ENCODE measurements at regions not wholly inside any gene's neighbourhood (a gene's known extent, or its start where the extent isn't known, plus 50 kb on each side); places are given as distances from the start of the nearest gene placed in this dataset.
"Not testable (repeated sequence)": the region's sequence is repeated elsewhere in the genome, so short reads cannot be mapped to it uniquely, and the experiment has no call there.

DNA sequence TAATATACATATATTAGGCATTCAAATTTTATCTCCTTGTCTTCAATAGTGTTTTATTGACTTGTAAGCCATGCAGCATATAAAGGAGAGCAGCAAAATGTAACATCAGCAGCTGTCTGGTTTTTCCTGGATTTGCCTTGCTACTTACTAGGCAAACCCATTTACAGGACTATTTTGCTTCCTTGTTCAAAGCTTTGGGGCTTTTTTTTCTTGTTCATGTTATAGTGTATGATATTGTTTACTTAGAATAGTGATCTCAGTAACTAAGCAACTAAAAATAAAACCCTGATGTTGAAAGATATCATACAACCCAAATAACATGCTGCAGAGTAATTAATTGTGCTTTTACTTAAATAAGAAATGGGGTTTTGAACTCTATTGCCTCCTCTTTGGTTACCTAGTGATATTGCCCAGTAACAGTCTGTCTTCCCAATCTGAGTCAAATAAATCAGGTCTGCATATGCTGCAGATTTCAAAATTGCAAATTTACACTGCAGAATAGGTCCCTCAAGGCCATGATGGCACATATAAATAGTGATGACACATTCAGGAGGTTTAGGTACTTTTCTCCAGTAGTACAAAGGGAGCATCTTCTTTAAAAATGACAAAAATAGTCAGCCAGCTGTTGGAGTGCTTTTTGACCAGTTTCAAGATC lies 578.1 kb upstream of the NECTIN3 start:
- no peak for FAIRE-seq

DNA sequence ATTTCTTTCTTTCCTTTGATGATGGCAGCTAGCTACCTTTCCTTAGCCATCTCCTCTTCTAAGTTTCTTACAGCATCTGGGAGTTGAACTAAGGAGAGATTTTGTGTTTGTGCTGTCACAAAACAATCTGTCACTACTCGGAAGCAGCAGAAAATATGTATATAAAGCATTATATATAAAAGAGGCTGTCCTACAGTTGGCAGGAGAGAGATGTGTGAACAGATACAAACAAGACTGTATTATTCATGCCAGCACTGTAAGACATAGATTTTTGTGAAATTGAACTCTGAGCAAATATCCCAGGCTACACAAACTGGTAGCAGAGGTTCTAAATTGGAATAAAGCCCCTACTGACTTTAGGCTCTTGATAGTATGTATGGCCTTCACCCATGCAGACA lies 577.5 kb upstream of the NECTIN3 start:
- FAIRE-seq: no peak

DNA sequence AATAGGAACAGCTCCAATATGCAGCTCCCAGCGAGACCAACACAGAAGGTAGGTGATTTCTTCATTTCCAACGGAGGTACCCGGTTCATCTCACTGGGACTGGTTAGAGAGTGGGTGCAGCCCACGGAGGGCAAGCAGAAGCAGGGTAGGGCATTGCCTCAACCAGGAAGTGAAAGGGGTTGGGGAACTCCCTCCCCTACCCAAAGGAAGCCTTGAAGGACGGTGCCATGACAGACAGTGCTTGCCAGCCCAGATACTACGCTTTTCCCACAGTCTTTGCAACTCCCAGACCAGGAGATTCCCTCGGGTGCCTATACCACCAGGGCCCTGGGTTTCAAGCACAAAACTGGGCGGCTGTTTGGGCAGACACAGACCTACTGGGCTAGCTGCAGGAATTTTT lies 576.9 kb upstream of the NECTIN3 start:
- FAIRE-seq: no peak

- no peak for FAIRE-seq
Observed at GRCh38 chr3:110495201-110495927, 576.3 kb upstream of the NECTIN3 start.

DNA sequence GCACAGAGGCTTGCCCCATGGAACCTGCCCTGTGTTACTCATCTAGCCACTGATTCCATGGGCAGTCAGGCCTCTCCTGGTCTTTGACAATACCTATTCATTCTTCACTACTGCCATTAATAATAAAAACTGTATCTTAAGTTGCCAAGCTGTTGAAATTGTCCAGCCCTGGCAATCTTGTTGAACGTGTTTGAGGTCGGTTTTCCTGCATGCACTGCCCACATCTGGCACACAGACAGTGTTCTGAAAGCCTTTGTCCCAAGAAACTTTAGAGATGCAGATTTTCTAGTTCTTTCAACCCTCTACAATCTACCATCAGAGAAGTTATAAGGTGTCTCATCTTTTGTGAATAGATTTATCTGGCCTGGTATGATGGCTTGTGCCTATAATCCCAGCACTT lies 567.2 kb upstream of the NECTIN3 start:
- no peak for FAIRE-seq

DNA sequence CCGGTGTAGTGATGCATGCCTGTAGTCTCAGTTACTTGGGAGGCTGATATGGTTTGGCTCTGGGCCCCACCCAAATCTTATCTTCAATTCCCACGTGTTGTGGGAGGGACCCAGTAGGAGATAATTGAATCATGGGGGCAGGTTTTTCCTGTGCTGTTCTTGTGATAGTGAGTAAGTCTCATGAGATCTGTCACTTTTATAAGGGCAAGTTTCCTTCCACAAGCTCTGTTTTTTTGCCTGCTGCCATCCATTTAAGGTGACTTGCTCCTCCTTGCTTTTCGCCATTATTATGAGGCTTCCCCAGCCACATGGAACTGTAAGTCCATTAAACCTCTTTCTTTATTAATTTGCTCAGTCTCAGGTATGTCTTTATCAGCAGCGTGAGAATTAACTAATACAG lies 566.7 kb upstream of the NECTIN3 start:
- FAIRE-seq: no peak

DNA sequence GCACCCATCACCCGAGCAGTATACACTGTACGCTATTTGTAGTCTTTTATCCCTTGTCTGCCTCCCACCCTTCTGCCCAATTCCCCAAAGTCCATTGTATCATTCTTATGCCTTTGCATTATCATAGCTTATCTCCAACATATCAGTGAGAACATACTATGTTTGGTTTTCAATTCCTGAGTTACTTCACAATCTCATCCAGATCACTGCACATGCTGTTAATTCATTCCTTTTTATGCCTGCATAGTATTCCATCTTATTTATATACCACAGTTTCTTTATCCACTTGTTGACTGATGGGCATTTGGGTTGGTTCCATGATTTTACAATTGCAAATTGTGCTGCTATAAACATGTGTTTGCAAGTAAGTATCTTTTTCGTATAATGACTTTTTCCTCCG lies 564.7 kb upstream of the NECTIN3 start:
- no peak for FAIRE-seq

DNA sequence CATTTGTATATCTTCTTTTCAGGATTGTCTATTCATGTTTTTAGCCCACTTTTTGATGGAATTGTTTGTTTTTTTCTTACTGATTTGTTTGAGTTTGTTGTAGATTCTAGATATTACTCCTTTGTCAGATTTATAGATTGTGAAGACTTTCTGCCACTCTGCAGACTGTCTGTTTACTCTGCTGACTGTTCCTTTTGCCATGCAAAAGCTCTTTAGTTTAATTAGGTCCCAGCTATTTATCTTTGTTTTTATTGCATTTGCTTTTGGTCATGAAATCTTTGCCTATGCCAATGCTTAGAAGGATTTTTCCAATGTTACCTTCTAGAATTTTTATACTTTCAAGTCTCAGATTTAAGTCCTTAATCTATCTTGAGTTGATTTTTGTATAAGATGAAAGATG lies 564.0 kb upstream of the NECTIN3 start:
- not testable (repeated sequence) for FAIRE-seq

- no peak for FAIRE-seq
Observed at GRCh38 chr3:110512961-110513360, 558.7 kb upstream of the NECTIN3 start.

DNA sequence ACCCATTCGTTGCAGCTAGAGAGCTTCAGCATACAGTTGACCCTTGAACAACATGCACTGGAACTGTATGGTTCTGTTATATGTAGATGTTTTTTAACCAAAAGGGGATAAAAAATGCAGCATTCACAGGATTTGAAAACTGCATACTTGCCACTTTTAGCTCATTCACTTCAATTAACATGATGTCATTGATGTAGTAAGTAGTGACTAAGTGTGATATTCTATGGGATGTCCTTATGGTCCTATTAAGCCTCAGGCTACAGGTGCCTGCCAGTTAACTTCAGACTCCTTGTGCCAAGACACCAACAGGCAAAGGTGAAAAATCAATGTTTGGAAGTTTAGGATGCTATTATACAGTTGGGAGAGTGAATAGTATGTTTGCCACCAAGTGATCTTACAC lies 553.6 kb upstream of the NECTIN3 start:
- FAIRE-seq: no peak

DNA sequence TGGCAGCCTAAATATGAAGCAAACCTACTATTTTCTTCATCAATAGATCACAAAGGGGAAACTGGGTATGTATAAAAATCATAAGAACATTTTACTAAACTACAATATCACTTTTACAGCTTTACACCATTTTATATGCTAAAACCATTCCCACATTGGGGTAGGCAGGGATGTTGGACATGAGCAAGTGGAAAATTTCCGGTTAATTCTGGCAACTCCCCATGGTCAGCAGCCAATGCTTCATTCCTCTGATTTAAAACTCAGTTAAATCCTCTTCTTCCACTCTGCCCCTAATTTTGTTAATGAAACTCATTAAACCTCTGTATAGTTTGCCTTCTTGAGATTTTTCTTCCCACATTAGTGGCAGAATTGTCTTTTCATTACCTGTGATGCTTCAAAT lies 552.5 kb upstream of the NECTIN3 start:
- FAIRE-seq: no peak

GRCh38 chr3:110521019-110521418 lies 550.6 kb upstream of the NECTIN3 start:
- no peak for FAIRE-seq

DNA sequence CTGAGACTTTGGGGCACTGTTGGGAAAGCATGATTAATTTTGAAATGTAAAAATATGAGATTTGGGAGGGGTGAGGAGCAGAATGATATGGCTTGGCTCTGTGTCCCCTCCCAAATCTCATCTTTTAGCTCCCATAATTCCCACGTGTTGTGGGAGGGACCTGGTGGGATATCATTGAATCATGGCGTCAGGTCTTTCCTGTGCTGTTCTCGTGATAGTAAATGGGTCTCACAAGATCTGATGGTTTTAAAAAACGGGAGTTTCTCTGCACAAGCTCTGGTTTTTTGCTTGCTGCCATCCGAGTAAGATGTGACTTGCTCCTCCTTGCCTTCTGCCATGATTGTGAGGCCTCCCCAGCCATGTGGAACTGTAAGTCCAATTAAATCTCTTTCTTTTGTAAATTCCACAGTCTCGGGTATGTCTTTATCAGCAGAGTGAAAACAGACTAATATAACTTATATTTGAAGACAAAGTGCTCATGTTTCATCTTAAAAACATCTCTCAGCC lies 546.0 kb upstream of the NECTIN3 start:
- FAIRE-seq: not testable (repeated sequence)

- no peak for FAIRE-seq
Observed at GRCh38 chr3:110526777-110527727, 544.6 kb upstream of the NECTIN3 start.

- FAIRE-seq: no peak
Observed at GRCh38 chr3:110528305-110529121, 543.1 kb upstream of the NECTIN3 start.

DNA sequence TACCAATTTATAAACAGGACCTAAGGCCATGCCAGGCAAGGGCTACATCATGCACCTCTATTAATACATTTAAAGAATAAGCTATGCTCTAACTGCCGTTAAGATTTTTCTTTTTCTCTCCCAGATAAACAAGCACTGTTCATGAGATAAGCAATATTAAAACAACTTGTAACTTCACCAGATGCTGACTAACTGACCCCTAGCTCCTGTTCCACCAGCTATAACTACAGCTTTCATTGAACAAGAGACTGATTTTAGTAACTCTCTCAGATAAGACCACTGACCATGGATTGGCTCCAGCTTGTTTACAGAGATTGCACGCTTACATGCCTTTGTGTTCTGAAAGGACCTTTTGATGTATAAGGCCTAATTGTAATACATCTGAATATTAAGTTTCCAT lies 540.7 kb upstream of the NECTIN3 start:
- FAIRE-seq: no peak

DNA sequence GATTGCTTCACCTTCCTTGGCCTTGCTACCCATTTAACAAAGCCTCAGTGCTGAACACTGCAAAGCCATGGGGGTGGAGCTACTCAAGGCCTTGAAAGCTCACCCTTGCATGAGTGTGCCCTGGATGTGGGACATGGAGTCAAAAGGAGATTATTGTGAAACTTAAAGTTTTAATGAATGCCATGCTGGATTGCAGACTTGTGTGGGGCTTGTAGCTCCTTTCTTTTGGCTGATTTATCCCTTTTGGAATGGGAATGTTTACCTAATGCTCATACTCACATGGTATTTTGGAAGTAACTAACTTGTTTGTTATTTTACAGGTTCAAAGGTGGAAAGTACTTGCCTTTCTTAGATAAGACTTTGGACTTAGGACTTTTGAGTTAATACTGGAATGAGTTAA lies 538.5 kb upstream of the NECTIN3 start:
- no peak for FAIRE-seq

GRCh38 chr3:110542552-110543150 lies 529.0 kb upstream of the NECTIN3 start:
- FAIRE-seq: no peak

DNA sequence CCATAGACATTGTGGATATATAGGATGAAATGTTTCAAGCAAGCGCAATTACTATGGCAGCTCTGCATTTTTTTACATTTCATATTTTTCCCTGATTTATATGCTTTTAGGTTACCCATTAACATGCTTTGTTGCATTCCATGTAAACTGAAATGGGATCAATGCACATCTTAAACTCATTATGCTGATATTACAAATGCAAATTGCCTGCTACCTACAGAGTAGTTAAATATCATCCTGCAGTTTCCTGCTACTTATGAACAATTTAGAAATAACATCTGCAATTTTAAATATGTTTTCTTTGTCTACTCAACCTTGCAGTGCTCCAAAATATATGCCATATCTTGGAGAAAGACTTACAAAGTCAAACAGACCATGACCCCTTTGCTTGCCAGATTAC lies 526.9 kb upstream of the NECTIN3 start:
- no peak for FAIRE-seq

GRCh38 chr3:110550511-110550910 lies 521.1 kb upstream of the NECTIN3 start:
- FAIRE-seq: no peak

- FAIRE-seq: no peak
Observed at GRCh38 chr3:110562621-110563020, 509.0 kb upstream of the NECTIN3 start.

DNA sequence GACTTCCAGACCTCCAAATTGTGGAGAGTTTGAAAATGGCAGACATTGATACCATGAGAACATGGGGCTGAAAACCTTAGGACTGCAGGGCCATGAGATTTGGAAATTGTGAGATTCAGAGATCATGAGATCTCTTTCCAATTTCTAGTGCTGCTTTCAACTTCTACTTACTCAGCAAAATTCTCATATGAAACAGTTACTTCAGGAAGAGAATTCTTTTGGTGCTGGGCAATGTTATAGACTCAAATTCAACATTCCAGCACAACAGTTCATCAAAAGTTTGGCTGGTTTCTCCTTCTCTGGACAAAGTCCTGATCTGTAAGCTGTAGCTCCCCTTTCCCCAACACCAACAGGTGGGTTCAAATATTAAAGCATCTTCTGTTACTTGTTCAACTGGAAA lies 506.9 kb upstream of the NECTIN3 start:
- no peak for FAIRE-seq
